ENCODE measurements at regions not wholly inside any gene's neighbourhood (a gene's known extent, or its start where the extent isn't known, plus 50 kb on each side); places are given as distances from the start of the nearest gene placed in this dataset.

DNA sequence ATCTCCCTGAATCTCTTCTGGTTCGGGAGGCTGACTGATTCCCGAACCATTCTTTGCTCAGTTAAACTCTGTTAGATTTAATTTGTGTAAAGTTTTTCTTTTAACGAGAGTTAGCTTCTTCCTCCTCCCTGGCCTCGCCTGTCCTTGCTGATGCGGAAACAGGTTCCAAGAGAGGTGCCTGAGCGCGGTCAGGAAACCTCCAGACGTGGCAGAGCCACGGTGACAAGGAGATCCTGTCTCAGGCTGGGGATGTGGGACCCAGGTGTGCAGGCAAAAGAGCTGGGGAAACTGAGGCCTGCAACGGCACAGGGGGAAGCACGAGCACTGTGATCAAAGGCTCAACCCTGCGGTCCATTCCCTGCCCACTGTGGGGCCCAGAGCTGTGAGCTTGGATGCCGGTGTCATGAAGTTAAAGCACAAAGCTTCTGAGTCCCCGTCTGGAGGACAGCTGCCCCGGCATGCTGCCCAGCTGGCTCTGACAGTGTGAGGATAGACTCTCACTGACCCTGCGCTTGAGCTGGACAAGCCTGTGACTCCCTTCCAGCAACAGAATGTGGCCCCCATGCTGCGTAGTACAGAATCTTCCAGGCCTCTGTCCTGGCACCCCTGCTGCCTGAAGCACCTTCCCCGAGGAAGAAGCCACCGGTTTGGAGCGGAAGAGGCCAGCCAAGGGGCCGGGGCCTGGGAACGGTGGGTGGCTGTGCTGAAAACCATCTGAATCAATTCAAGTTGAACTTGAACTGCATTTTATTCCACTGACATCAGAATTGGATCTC lies 960.6 kb downstream of the BRD1 start:
- TF ChIP-seq, protein P1, sequence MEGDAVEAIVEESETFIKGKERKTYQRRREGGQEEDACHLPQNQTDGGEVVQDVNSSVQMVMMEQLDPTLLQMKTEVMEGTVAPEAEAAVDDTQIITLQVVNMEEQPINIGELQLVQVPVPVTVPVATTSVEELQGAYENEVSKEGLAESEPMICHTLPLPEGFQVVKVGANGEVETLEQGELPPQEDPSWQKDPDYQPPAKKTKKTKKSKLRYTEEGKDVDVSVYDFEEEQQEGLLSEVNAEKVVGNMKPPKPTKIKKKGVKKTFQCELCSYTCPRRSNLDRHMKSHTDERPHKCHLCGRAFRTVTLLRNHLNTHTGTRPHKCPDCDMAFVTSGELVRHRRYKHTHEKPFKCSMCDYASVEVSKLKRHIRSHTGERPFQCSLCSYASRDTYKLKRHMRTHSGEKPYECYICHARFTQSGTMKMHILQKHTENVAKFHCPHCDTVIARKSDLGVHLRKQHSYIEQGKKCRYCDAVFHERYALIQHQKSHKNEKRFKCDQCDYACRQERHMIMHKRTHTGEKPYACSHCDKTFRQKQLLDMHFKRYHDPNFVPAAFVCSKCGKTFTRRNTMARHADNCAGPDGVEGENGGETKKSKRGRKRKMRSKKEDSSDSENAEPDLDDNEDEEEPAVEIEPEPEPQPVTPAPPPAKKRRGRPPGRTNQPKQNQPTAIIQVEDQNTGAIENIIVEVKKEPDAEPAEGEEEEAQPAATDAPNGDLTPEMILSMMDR (IDR thresholded peaks at IDR 0.05; ENCODE audit: insufficient read depth, missing control alignments) = no peak
- FAIRE-seq (no peak), DNase-seq (ENCODE audit: insufficient read length, low spot score) (no peak)

DNA sequence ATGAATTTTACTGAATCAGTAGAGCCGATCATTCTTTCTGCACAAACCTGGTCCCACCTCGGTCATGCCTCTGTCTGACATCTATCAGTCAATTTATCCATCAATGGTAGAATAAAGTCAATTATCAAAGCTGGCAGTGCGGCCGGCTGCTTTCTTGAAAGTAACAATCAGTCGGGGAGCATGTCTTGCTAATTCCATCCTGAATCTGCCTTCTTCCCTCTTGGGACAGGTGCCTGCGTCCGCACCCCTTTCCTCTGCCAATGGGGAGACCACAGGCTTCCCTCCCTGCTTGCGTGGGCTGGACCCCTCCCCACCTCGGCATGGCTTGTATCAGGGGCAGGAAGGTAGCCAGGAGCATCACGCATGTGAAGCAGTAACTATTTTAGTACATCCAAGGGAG lies 962.9 kb downstream of the BRD1 start:
- DNase-seq (ENCODE audit: insufficient read length, low spot score) (no peak), FAIRE-seq (no peak)
- TF ChIP-seq, protein P1 (IDR thresholded peaks at IDR 0.05; ENCODE audit: insufficient read depth, missing control alignments) = no peak

DNA sequence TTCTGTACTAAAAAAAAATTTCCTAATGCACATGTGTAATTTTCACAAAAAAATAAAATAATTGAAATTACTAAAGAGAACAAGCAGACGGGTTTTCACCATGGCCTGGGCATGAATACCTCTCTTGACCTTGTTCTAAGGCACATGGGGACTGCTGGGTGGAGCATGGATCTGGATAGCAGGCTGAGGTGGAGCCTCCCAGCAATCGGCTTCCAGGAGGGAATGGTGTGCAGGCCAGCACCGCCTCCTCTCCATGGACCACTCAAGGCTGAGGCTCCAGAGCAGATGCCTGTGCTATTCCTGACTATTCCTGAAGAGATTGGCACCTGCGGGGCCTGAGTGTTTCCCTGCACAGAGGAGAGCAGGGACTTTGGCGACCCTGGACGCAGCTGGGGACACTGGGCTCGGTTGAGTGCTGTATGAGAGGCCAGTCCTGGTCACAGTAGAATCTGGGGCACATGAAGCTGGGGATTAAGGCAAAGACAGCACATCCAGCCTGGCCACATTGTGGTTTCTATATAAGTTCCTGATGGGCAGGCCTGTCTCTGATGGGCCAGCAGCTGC lies 963.6 kb downstream of the BRD1 start:
- FAIRE-seq = no peak
- TF ChIP-seq, protein P1 (IDR thresholded peaks at IDR 0.05; ENCODE audit: insufficient read depth, missing control alignments) = no peak
- DNase-seq (ENCODE audit: insufficient read length, low spot score) = no peak

DNA sequence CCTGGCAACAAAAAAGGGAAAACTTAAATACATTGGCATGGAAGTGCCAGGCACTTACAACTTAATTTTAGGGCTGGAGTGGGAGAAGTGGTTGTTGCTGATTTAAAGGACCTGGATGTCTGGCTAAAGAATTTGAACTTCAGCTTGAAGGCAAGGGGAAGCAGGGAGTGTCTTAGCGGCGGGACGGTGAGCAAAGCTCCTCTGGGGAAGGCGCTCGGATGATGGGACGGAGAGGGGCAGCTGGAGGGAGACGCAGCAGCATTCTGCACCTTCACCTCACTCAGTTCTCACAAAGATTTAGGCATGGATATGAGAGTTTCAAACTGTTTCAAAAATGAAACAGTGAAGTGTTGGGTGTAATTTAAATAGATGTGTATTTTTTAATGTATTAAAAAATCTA lies 967.1 kb downstream of the BRD1 start:
- DNase-seq (ENCODE audit: insufficient read length, low spot score) (no peak), FAIRE-seq (no peak)
- TF ChIP-seq, protein P1 (IDR thresholded peaks at IDR 0.05; ENCODE audit: insufficient read depth, missing control alignments) = no peak

DNA sequence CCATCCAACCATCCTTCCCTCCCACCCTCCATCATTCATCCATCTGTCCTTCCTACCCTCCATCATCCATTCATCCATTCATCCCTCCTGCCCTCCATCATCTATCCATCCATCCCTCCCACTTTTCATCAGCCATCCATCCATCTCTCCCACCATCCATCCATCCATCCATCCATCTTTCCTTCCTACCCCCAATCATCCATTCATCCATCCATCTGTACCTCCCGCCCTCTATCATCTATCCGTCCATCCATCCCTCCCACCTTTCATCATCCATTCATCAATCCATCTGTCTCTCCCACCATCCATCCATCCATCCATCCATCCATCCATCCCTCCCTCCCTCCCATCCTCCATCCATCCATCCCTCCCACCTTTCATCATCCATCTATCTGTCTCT lies 968.8 kb downstream of the BRD1 start:
- DNase-seq (ENCODE audit: insufficient read length, low spot score) (no peak), FAIRE-seq (no peak)
- TF ChIP-seq, protein P1 (IDR thresholded peaks at IDR 0.05; ENCODE audit: insufficient read depth, missing control alignments) = no peak

DNA sequence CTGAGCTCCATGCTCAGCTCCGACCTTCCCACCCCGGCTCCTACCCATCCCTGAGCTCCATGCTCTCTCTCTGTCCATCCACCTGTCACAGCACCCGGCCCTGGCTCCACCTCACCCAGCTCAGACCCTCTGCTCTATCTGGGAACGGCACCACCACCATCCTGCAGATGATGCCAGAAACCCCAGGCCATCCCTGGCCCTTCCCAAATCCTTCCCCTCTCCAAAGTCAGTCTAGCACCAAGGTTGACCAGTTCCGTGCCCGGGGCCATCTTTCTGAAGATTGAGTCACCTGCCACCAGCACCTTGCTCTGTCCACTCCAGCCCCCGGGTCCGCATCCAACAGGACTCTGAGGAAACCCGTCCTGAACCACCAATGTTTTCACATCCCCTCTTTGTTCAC lies 969.6 kb downstream of the BRD1 start:
- FAIRE-seq (no peak), DNase-seq (ENCODE audit: insufficient read length, low spot score) (no peak)
- TF ChIP-seq, protein P1 (IDR thresholded peaks at IDR 0.05; ENCODE audit: insufficient read depth, missing control alignments) = no peak

DNA sequence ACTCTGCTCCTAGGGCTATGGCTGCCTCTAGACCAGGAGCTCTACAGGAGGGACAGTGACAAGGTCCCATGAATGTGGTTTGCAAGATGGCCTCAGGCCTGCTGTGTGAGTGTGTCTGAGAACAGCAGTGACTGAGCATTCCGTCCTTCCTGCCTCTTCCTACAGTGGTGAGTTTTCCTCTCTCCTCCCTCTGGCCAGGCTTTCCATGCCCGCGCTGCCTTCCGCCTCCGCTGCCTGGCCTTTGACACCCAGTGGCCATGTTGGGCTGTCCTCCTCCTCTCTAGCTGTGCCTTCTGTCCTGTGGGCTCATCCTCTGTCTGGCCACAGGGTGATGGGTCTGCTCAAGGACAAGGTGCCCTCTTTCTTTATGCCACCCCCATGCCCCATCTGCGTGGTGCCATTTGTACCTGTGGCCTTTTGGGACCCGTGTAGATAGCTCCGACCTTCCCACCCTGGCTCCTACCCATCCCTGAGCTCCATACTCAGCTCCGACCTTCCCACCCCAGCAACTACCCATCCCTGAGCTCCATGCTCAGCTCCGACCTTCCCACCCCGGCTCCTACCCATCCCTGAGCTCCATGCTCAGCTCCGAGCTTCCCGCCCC lies 970.4 kb downstream of the BRD1 start:
- FAIRE-seq = no peak
- no peak for DNase-seq (ENCODE audit: insufficient read length, low spot score)
- TF ChIP-seq, protein P1 (IDR thresholded peaks at IDR 0.05; ENCODE audit: insufficient read depth, missing control alignments) = no peak

All from D721Med (cell line).